ENCODE measurements at regions not wholly inside any gene's neighbourhood (a gene's known extent, or its start where the extent isn't known, plus 50 kb on each side); places are given as distances from the start of the nearest gene placed in this dataset.

DNA sequence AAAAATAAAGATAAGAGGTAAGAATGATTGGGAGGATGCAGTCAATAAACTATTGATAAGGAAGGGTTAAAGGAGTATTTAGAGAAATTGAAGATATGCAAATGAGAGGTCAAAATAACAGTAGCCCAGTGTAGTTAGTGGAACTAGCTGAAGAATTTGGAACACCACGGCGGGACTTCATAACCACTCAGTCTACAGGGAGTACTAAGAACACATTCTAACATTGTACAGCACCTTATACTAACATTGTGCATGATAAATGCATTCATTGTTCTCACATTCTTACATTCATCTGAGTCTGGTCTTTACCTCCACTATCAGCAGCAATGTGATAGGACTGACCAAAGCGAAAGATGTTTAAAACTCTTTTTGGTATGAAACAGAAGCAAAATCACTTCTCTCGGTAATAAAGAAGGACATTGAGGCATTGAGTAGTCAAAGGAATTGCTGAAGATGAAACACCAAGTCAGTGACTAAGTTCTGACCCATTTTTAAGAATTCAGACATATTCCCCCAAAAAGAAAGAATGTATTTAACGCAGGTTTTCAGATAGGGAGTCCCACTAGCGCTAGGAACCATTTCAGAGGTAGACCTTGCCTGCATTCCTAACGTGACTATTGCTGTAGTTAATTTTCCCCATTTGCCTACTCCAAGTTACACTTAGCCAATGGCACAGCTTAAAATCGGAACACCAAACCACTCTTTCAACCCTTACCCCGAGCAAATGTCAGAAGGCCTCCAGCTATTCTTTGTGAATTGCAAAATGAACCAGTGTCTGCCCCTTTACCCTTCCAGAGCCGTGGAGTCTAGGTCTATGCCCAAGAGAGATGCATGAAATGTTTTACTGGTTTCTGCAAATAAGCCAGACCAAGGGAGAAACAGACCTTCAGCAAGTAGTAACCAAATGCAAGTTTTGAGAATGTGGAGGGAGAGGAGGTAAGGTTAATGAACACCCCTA lies 108.8 kb upstream of the IRF2BP2 start:
- TF ChIP-seq, protein P1, sequence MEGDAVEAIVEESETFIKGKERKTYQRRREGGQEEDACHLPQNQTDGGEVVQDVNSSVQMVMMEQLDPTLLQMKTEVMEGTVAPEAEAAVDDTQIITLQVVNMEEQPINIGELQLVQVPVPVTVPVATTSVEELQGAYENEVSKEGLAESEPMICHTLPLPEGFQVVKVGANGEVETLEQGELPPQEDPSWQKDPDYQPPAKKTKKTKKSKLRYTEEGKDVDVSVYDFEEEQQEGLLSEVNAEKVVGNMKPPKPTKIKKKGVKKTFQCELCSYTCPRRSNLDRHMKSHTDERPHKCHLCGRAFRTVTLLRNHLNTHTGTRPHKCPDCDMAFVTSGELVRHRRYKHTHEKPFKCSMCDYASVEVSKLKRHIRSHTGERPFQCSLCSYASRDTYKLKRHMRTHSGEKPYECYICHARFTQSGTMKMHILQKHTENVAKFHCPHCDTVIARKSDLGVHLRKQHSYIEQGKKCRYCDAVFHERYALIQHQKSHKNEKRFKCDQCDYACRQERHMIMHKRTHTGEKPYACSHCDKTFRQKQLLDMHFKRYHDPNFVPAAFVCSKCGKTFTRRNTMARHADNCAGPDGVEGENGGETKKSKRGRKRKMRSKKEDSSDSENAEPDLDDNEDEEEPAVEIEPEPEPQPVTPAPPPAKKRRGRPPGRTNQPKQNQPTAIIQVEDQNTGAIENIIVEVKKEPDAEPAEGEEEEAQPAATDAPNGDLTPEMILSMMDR (IDR thresholded peaks at IDR 0.05; ENCODE audit: insufficient read depth, low read depth, low read length) = no peak
- no peak for TF ChIP-seq EZH2 (IDR thresholded peaks at IDR 0.05; ENCODE audit: insufficient read depth, low read length)

Measured in astrocyte (in vitro differentiated cells and primary cell).